Esophagus squamous epithelium (tissue), 5 donors: ENCODE measurements at regions not wholly inside any gene's neighbourhood (a gene's known extent, or its start where the extent isn't known, plus 50 kb on each side); places are given as distances from the start of the nearest gene placed in this dataset.

Experiments used
- DNase-seq: peaks from one replicate; lab custom pipeline; 2025; lab: John Stamatoyannopoulos, UW
- H3K27ac ChIP-seq, 4 donors: fragments of 200-600 bp; sonication (generic); one replicate each; pipeline ENCODE4 v1.5.1; 2016 to 2019; ENCODE audit warnings: mild to moderate bottlenecking in 1 of 4
- H3K27me3 ChIP-seq, 4 donors: fragments of 200-600 bp; sonication (generic); 1 replicate in 3 of 4; 2 replicates in 1 of 4; pipeline versions ENCODE4 v1.5.1 to v1.6.0; 2017 to 2021; ENCODE audit warnings: antibody characterized with exemption in 1 of 4
- H3K36me3 ChIP-seq, 3 donors: fragments of 200-600 bp; sonication (generic); one replicate each; pipeline ENCODE4 v1.5.1; 2016 to 2019
- H3K4me1 ChIP-seq, 3 donors: fragments of 200-600 bp; sonication (generic); one replicate each; pipeline ENCODE4 v1.5.1; 2017 to 2019
- H3K4me3 ChIP-seq, 4 donors: fragments of 200-600 bp; sonication (generic); 1 replicate in 3 of 4; 2 replicates in 1 of 4; pipeline ENCODE4 v1.5.1; 2016 to 2019; ENCODE audit warnings: mild to moderate bottlenecking in 2 of 4, moderate library complexity in 1 of 4
- H3K9me3 ChIP-seq, 3 donors: fragments of 200-600 bp; sonication (generic); one replicate each; pipeline ENCODE4 v1.5.1; 2016 to 2019
- CTCF ChIP-seq, 6 experiments: fragments of 450-650 bp in 4 of 6; fragments of 200-600 bp in 2 of 6; sonication (generic) in 2 of 6; IDR thresholded peaks; one replicate each; pipeline ENCODE4 v1.5.1; 2016 to 2019; ENCODE audit warnings: antibody characterized with exemption in 6 of 6, mild to moderate bottlenecking in 4 of 6, moderate library complexity in 4 of 6
- POLR2A ChIP-seq, 4 donors: fragments of 450-650 bp; IDR thresholded peaks; one replicate each; pipeline ENCODE4 v1.6.1; 2017; ENCODE audit warnings: antibody characterized with exemption in 4 of 4, mild to moderate bottlenecking in 4 of 4, moderate library complexity in 3 of 4
- WGBS, 2 donors: methylation state at CpG; one replicate each; pipeline ENCODE4 v1.1.5; 2018; 5-methylcytosine and 5-hydroxymethylcytosine counted together
- intact Hi-C: fragments of 100-400 bp; cut with DNase I; formaldehyde crosslinking; loops from one replicate; pipeline ENCODE4 v1.15.0; 2022
- donor health status: DM: yes; HTN: yes; CAD: no.

GRCh38 chr6:3568396-3569082, 111.7 kb upstream of the SLC22A23 start:
- H3K27me3 ChIP-seq = no peaks in the 10 kb centered on the region
- intact Hi-C loops = no loop called here
- H3K9me3 ChIP-seq = no peaks in the 10 kb centered on the region
- H3K27ac ChIP-seq = no peak overlapping the region
- H3K4me3 ChIP-seq = no peak overlapping the region
- WGBS, 2 donors = 72 to 76% methylated on average over 3 of the region's 7 CpGs
- no peaks in the 10 kb centered on the region for H3K4me1 ChIP-seq
- H3K36me3 ChIP-seq = no peaks in the 10 kb centered on the region
- DNase-seq = no peak
- TF ChIP-seq CTCF (IDR thresholded peaks at IDR 0.05) (no peak), POLR2A (IDR thresholded peaks at IDR 0.05) (no peak)

- intact Hi-C loops = no loop called here
- TF ChIP-seq POLR2A (IDR thresholded peaks at IDR 0.05) (no peak), CTCF (IDR thresholded peaks at IDR 0.05) (no peak)
- no peak for DNase-seq
Measured at GRCh38 chr6:3566812-3567211, 110.0 kb upstream of the SLC22A23 start.

GRCh38 chr6:3565291-3565690, 108.4 kb upstream of the SLC22A23 start:
- H3K27me3 ChIP-seq = no peaks in the 10 kb centered on the region
- no peaks in the 10 kb centered on the region for H3K9me3 ChIP-seq
- H3K36me3 ChIP-seq = no peaks in the 10 kb centered on the region
- no peaks in the 10 kb centered on the region for H3K4me1 ChIP-seq
- no peak for TF ChIP-seq POLR2A (IDR thresholded peaks at IDR 0.05)
- 63 to 87% methylated on average over 3 of the region's 3 CpGs for WGBS, 2 donors
- DNase-seq = no peak
- H3K4me3 ChIP-seq = no peak overlapping the region
- H3K27ac ChIP-seq = no peak overlapping the region
- intact Hi-C loops = no loop called here

More at GRCh38 chr6:3566812-3567211, 110.0 kb upstream of the SLC22A23 start:
- H3K4me1 ChIP-seq = no peaks in the 10 kb centered on the region
- no peaks in the 10 kb centered on the region for H3K36me3 ChIP-seq
- no peak overlapping the region for H3K27ac ChIP-seq
- H3K4me3 ChIP-seq = no peak overlapping the region
- no peaks in the 10 kb centered on the region for H3K9me3 ChIP-seq
- WGBS, 2 donors = 81 to 90% methylated on average over 8 of the region's 8 CpGs
- H3K27me3 ChIP-seq = no peaks in the 10 kb centered on the region

GRCh38 chr6:3561725-3562124, 104.9 kb upstream of the SLC22A23 start:
- WGBS, 2 donors = 31 to 69% methylated on average over 1 of the region's 1 CpG
- Histone ChIP-seq H3K36me3 (no peaks in the 10 kb centered on the region), H3K4me3 (no peak overlapping the region), H3K9me3 (no peaks in the 10 kb centered on the region), H3K27ac (no peak overlapping the region), H3K4me1 (peaks cover 0 to 3% (median 0%) of the 10 kb centered on the region in 3 donors), H3K27me3 (no peaks in the 10 kb centered on the region)
- intact Hi-C loops = no loop called here
- TF ChIP-seq CTCF (IDR thresholded peaks at IDR 0.05) = no peak
- no peak for TF ChIP-seq POLR2A (IDR thresholded peaks at IDR 0.05)
- DNase-seq = no peak

- WGBS, 2 donors = 82 to 93% methylated on average over 1 of the region's 1 CpG
Measured at GRCh38 chr6:3560211-3560610, 103.4 kb upstream of the SLC22A23 start.

More at GRCh38 chr6:3560211-3560610, 103.4 kb upstream of the SLC22A23 start:
- H3K4me3 ChIP-seq = no peak overlapping the region
- no peak overlapping the region for H3K27ac ChIP-seq
- DNase-seq = no peak
- no peak for TF ChIP-seq CTCF (IDR thresholded peaks at IDR 0.05)
- no peaks in the 10 kb centered on the region for H3K9me3 ChIP-seq
- intact Hi-C loops = no loop called here
- peaks cover 0 to 3% (median 0%) of the 10 kb centered on the region in 3 donors for H3K4me1 ChIP-seq
- no peaks in the 10 kb centered on the region for H3K36me3 ChIP-seq
- H3K27me3 ChIP-seq = no peaks in the 10 kb centered on the region
